NCI-H2171 treated with DMSO at 0.1 percent for 48 hours (cell line): ENCODE measurements at regions not wholly inside any gene's neighbourhood (a gene's known extent, or its start where the extent isn't known, plus 50 kb on each side); places are given as distances from the start of the nearest gene placed in this dataset.
"Not testable (repeated sequence)": the region's sequence is repeated elsewhere in the genome, so short reads cannot be mapped to it uniquely, and the experiment has no call there.

Experiments
- DNase-seq: peaks from one replicate; lab custom pipeline; 2025; lab: John Stamatoyannopoulos, UW

- not testable (repeated sequence) for DNase-seq
Observed at GRCh38 chr15:75792236-75792635, 51.0 kb upstream of the UBE2Q2 start.

GRCh38 chr15:75791337-75791713, 51.9 kb upstream of the UBE2Q2 start:
- DNase-seq = no peak

DNA sequence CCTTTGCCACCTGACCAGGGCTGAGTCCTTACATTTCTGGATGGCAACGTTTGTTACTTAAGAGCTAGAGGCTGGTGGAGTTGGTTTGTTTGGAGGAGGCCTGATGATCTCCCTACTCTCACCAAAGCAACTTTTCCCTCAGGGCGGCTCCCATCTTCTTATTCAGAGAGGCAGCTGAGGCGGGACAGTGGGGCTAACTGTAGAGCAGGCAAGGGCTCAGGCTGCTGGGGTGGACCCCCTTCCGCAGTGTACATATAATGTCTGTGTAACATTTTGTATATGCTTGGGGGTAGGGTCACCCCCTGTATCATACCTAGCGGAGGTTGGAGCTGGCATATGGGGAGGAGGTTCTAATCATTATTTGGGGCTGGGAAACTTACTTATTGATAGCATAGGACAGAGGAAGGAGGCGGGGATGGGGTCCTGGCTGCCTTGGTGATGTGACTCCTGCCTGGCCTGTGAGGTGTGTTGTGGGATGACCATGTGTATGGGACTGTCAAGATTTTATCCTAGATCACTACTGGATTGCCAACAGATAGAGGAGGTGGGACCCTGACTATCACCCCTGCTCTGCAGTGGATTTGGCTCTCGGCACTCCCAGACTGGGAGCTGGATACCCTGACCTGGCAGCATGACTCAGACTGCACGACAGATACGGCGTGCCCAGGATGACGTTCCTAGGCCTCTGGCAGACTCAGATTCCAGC, 52.5 kb upstream of the UBE2Q2 start:
- no peak for DNase-seq

- no peak for DNase-seq
Observed at GRCh38 chr15:75786575-75786947, 56.7 kb upstream of the UBE2Q2 start.

- DNase-seq = peak; percentile 83
Observed at GRCh38 chr15:75785771-75786574, 57.3 kb upstream of the UBE2Q2 start.

DNA sequence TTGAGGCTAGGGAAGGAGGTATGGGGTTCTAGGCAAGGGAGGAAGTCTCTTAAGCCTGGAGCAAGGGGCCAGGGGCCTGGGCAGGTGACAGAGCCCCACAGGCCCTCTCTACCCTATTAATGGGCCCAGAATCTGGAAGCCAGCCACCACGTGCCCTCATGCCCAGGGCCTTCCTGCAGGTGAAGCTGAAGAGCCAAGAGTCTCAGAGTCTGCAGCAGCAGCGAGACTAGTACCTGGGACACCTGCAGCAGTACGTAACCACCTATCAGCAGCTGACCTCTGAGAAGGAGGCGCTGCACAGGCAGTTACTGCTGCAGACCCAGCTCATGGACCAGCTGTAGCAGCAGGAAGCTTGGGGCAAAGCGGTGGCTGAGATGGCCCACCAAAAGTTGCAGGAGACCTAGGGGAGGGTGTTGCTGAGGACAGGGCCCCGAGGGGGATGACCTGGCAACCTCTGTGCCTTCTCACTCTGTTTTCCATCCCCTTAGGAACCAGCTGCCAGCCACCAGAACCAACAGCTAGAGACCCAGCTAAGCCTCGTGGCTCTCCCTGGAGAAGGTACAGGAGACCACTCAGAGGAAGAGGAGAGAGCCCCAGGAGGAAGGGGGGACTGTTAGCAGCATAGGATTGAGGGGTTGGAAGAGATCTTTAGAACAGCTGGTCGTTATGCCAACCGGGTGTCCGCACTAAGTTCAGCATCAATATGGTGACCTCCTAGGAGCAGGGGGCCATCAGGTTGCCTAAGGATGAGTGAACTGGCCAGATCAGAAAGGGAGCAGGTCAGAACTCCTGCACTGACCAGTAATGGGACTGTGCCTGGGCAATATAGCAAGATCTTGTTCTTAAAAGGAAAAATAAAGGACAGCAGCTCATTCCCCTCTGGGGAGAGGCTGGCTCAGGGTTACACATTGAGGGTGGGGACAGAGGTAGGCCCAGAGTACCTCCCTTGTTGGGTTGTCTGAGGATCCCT, 58.5 kb upstream of the UBE2Q2 start:
- not testable (repeated sequence) for DNase-seq

DNA sequence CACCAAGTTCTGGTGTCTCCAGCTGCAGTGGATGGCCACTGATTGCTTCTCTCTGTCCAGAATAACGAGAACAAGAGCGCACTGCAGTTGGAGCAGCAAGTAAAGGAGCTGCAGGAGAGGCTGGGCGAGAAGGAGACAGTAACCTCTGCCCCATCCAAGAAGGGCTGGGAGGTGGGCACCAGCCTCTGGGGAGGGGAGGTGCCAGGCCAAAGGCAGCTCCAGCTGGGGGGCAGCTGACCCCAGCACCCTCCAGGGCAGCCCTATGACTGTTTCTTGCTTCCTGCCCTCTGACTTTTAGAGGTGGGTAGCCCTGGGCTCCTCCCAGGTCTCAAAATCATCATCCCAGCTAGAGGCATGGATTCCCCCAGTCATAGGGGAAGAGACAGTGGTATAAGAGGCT, 59.7 kb upstream of the UBE2Q2 start:
- not testable (repeated sequence) for DNase-seq

GRCh38 chr15:75782926-75783325, 60.3 kb upstream of the UBE2Q2 start:
- DNase-seq = no peak

DNA sequence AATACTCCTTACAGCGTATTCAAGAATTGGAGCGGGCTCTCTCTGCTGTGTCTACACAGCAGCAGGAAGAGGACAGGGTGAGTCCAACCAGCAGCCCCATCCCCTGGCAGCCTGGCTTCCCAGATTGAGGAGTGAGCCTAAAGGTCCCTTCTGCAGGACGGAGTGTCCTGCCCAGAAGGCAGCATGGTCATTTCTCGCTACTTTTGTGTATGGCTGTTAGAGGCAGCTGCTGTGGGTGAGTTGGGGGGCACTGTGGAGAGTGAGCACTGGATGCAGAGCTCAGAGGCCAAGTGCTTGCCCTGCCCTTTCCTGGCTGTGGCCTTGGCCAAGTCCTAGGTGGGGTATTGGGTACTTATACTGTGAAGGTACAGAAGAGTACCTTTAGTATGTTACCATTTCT, 62.3 kb upstream of the UBE2Q2 start:
- DNase-seq = not testable (repeated sequence)

GRCh38 chr15:75779504-75779903, 63.7 kb upstream of the UBE2Q2 start:
- no peak for DNase-seq

GRCh38 chr15:75776871-75777610, 64.4 kb upstream of the CSPG4 start:
- not testable (repeated sequence) for DNase-seq

DNA sequence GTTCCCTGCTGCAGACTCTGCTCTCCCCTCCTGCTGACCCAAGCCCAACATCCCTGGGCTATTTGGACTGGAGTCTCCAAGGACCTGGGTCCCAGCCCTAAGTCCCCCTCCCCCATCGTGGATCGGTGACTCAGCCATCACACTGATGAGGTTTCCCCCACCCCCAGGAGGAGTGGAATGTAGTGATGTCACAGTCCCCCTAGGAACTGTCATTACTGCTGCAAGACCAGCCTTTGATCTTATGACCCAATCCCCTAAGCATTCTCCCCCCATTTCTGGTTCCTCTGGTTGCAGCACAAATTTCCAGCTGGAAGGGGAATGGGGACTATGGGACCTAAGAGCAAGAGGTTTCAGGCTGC, 63.4 kb upstream of the CSPG4 start:
- no peak for DNase-seq

GRCh38 chr15:75775296-75776064, 62.8 kb upstream of the CSPG4 start:
- no peak for DNase-seq

DNA sequence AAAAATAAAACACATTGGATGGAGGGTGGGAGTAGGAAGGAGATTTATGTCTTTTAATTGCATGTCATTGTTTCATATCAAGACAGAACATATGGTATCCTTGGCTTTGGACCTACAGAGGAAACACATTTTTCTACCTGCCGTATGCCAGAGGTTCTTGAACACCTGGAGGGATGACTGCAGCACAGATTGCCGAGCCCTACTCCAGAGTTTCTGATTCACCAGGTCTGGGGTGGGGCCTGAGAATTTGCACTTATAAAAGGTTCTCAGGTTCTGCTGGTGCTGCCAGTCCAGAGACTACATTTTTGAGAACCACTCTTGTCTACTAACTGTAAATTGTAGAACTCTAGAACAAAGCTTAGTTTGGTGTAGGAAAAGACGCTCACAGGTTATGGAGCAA, 61.3 kb upstream of the CSPG4 start:
- peak; percentile 17 for DNase-seq

- DNase-seq = not testable (repeated sequence)
Observed at GRCh38 chr15:75771054-75771453, 58.4 kb upstream of the CSPG4 start.

- no peak for DNase-seq
Observed at GRCh38 chr15:75770131-75770530, 57.5 kb upstream of the CSPG4 start.

- not testable (repeated sequence) for DNase-seq
Observed at GRCh38 chr15:75768526-75768925, 55.9 kb upstream of the CSPG4 start.

DNA sequence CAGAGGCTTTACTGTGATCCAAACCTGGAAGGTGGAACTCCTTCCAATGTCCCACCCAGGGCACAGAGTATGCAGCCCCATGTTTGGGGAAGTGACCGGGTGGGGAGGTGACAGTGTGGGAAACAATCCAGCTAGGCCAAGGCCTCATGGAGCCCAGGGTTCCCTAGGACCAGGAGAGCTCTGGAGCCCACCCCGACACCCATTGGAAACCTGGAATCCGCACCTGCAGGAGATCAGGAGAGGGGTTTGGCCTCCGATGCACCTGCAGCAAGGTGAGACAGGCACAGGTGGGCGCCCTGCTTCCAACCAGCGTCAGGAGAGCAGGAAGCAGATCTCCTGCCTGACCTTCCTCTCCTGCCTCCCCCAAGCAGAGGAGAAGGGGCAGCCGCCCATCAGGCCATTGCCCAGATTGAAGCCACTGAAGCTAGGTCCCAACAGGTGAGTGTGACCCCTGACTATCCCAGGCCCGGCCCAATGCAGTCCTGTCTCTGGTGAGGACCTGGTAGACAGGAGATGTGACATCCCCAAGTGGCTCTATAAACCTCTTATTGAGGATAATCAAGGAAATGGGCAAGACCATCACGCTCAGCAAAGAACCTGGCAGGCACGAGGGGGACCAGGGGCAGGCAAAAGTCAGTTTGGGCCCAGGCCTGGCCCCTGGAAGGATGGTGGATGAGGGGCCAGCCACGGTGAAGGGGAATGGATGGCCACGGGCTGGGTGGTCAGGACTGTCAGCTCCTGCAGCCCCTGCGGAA, 53.1 kb upstream of the CSPG4 start:
- not testable (repeated sequence) for DNase-seq

DNA sequence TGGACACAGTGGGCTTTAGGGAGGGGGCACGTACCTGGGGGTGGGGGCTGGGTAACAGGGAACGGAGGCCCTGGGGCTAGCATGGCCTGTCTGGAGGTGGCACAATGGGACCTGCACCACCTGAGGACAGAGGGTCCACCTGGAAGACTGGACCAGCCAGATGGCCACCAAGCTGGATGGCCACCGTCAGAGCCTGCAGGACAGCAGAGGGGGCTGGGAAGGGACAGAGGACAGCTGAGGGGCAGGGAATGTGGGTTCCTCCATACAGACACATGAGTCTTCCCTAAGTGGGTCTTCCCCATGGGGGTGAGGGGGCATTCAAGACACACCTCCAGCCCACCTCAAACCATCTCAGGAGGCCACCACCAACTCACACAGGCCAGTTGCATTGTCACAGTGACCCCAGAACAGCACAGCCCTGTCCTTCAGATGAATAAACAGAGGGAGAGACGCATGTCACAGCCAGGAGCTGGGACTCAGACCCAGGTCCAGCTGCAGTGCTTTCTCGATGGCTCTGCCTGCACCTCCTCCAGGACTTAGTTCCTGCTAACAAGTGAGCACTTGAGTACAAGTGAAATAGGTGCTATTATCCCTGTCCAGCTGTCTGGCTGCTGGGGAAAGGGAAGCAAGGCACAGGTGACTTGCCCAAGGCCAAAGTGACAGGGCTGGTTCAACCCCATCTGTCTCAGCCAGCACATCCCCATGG, 52.4 kb upstream of the CSPG4 start:
- not testable (repeated sequence) for DNase-seq
